ENCODE measurements at regions not wholly inside any gene's neighbourhood (a gene's known extent, or its start where the extent isn't known, plus 50 kb on each side); places are given as distances from the start of the nearest gene placed in this dataset.
"Not testable (repeated sequence)": the region's sequence is repeated elsewhere in the genome, so short reads cannot be mapped to it uniquely, and the experiment has no call there.

DNA sequence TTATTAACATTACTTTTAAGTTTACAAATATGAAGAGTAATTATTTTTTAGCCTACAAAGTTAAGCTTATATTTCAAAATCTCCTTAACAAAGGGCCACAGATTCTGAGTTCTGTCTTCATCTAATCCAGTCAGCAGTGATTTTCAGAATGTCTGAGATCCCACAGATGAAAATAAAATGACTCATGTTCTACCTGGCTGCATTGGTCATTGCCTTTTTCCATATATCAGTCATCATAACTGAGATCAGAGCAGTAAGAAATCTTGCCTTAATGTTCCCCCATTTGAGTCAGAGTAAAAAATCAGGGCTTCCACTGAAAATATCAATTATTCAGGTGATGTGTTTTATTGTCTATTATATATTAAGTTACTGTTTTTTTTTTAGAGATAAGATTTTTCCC, 416.1 kb downstream of the MRPL39 start:
- H3K36me3 ChIP-seq: no peaks in the 10 kb centered on the region
- no peaks in the 10 kb centered on the region for H3K9me3 ChIP-seq
- TF ChIP-seq POLR2A (IDR thresholded peaks at IDR 0.05) (no peak), EP300 (IDR thresholded peaks at IDR 0.05) (no peak)
- TF ChIP-seq, protein P1, sequence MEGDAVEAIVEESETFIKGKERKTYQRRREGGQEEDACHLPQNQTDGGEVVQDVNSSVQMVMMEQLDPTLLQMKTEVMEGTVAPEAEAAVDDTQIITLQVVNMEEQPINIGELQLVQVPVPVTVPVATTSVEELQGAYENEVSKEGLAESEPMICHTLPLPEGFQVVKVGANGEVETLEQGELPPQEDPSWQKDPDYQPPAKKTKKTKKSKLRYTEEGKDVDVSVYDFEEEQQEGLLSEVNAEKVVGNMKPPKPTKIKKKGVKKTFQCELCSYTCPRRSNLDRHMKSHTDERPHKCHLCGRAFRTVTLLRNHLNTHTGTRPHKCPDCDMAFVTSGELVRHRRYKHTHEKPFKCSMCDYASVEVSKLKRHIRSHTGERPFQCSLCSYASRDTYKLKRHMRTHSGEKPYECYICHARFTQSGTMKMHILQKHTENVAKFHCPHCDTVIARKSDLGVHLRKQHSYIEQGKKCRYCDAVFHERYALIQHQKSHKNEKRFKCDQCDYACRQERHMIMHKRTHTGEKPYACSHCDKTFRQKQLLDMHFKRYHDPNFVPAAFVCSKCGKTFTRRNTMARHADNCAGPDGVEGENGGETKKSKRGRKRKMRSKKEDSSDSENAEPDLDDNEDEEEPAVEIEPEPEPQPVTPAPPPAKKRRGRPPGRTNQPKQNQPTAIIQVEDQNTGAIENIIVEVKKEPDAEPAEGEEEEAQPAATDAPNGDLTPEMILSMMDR (IDR thresholded peaks at IDR 0.05): no peak
- no peak for DNase-seq
- no peak overlapping the region for H3K27ac ChIP-seq
- no peaks in the 10 kb centered on the region for H3K27me3 ChIP-seq
- intact Hi-C loops (cut with DNase I): no loop called here
- H3K4me3 ChIP-seq: no peak overlapping the region
- H3K4me1 ChIP-seq (ENCODE audit: insufficient read depth): no peaks in the 10 kb centered on the region

DNA sequence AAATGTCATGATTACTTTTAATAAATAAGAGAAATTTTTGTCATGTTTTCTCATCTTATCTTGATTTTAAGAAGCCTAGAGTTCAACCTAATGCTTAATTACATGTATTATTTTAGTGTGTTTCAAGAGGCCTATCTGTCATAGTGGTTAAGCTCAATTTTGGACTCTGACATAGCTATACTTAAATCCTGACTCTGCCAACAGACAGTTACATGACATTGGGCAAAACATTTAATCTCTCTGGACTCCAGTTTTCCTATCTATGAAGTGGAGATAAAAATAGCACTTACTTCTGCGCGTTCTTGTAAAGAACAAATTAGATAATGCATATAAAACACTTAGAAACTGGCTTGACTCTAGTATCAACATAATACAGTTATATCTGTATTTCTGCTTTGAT, 417.8 kb downstream of the MRPL39 start:
- Histone ChIP-seq H3K9me3 (no peaks in the 10 kb centered on the region), H3K4me1 (ENCODE audit: insufficient read depth) (no peaks in the 10 kb centered on the region), H3K27ac (no peak overlapping the region), H3K36me3 (no peaks in the 10 kb centered on the region), H3K4me3 (no peak overlapping the region), H3K27me3 (no peaks in the 10 kb centered on the region)
- no peak for DNase-seq
- intact Hi-C loops (cut with DNase I): no loop called here
- TF ChIP-seq, protein P1 (IDR thresholded peaks at IDR 0.05): no peak
- TF ChIP-seq POLR2A (IDR thresholded peaks at IDR 0.05) (no peak), EP300 (IDR thresholded peaks at IDR 0.05) (no peak)
- 53 to 75% (median 63%) methylated on average over 2 of the region's 2 CpGs for WGBS, 3 donors

DNA sequence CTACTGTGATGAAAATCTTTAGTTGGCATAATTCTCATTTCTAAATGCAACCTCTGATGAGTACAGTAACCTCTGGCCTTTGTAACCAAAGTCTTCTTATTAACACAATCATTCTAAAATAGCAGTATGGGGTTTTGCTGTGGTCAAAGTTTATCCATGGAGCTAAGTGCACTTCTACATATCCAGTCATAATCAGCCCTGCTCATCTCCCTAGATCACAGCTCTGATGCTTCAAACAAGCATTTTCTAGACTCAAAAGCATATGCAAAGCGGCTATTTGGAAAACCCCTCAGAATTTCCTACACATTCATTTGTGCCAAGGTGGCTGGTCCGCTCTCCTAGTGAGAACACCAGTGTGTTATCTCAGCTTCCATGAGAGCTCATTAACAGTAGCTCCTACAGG, 418.6 kb downstream of the MRPL39 start:
- intact Hi-C loops (cut with DNase I): no loop called here
- no peaks in the 10 kb centered on the region for H3K9me3 ChIP-seq
- H3K36me3 ChIP-seq: no peaks in the 10 kb centered on the region
- H3K27ac ChIP-seq: no peak overlapping the region
- no peak for DNase-seq
- no peaks in the 10 kb centered on the region for H3K4me1 ChIP-seq (ENCODE audit: insufficient read depth)
- no peak overlapping the region for H3K4me3 ChIP-seq
- WGBS, 3 donors: 88 to 91% (median 90%) methylated on average over 2 of the region's 2 CpGs
- no peak for TF ChIP-seq POLR2A (IDR thresholded peaks at IDR 0.05)
- TF ChIP-seq, protein P1 (IDR thresholded peaks at IDR 0.05): no peak
- no peak for TF ChIP-seq EP300 (IDR thresholded peaks at IDR 0.05)
- H3K27me3 ChIP-seq: no peaks in the 10 kb centered on the region

DNA sequence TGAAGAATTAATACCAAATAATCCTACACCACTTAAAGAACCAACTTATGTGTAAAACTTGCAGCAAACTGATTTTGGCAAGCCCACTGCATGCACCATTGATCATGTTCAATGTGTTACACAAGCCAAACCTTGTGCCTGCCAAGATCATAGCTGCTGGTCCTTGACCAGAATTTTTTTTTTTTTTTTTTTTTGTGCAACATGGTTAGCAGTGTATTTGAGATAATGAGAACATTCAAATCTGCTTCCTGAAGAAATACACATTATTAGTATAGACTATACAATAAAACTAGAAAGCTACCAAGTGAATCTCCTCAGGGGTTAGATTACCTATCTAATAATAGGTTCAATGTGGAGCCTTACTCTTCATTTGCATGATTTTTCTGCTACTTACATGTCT, 421.0 kb downstream of the MRPL39 start:
- no peak overlapping the region for H3K27ac ChIP-seq
- TF ChIP-seq EP300 (IDR thresholded peaks at IDR 0.05): no peak
- TF ChIP-seq, protein P1 (IDR thresholded peaks at IDR 0.05): no peak
- TF ChIP-seq POLR2A (IDR thresholded peaks at IDR 0.05): no peak
- intact Hi-C loops (cut with DNase I): no loop called here
- no peaks in the 10 kb centered on the region for H3K9me3 ChIP-seq
- no peaks in the 10 kb centered on the region for H3K4me1 ChIP-seq (ENCODE audit: insufficient read depth)
- no peaks in the 10 kb centered on the region for H3K36me3 ChIP-seq
- no peak for DNase-seq
- no peaks in the 10 kb centered on the region for H3K27me3 ChIP-seq
- no peak overlapping the region for H3K4me3 ChIP-seq

DNA sequence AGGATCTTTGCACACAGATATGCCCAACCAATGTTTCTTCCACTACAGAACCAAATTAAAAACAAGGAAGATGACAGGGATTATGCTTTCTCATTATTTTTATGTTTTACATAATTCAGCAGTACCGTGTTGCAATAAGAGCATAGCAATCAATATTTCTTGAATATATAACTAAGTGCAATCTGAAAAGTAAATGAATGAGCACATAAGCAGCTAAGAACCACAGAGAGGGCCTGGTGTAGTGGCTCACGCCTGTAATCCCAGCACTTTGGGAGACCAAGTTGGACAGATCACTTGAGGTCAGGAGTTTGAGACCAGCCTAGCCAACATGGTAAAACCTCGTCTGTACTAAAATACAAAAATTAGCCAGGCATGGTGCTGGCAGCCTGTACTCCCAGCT, 423.7 kb downstream of the MRPL39 start:
- DNase-seq: no peak
- Histone ChIP-seq H3K4me3 (no peak overlapping the region), H3K27ac (no peak overlapping the region), H3K27me3 (no peaks in the 10 kb centered on the region), H3K9me3 (no peaks in the 10 kb centered on the region), H3K36me3 (no peaks in the 10 kb centered on the region), H3K4me1 (ENCODE audit: insufficient read depth) (no peaks in the 10 kb centered on the region)
- TF ChIP-seq EP300 (IDR thresholded peaks at IDR 0.05) (no peak), POLR2A (IDR thresholded peaks at IDR 0.05) (no peak)
- TF ChIP-seq, protein P1 (IDR thresholded peaks at IDR 0.05): no peak
- WGBS, 3 donors: 82 to 92% (median 91%) methylated on average over 3 of the region's 3 CpGs
- intact Hi-C loops (cut with DNase I): no loop called here

DNA sequence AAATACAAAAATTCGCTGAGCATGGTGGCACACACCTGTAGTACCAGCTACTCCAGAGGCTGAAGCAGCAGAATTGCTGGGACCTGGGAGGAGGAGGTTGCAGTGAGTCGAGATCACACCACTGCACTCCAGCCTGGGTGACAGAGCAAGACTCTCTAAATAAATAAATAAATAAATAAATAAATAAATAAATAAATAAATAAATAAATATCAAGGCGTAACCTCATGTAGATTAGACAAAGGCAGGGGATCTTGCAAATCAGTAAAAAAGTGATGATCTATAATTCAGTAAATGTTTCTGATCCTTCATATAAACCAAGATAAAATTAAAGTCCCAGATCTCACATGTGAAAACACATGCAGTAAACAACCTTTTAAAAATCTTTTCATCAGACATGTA, 425.6 kb downstream of the MRPL39 start:
- H3K36me3 ChIP-seq; H3K27me3 ChIP-seq; H3K4me3 ChIP-seq; H3K4me1 ChIP-seq (ENCODE audit: insufficient read depth); intact Hi-C loops (cut with DNase I); H3K27ac ChIP-seq; DNase-seq; H3K9me3 ChIP-seq: not testable (repeated sequence)
- 87 to 90% (median 88%) methylated on average over 3 of the region's 3 CpGs for WGBS, 3 donors
